HCT116 (cell line): ENCODE measurements at regions not wholly inside any gene's neighbourhood (a gene's known extent, or its start where the extent isn't known, plus 50 kb on each side); places are given as distances from the start of the nearest gene placed in this dataset.

Source experiments
- ATAC-seq: fragments of 200-7000 bp; cut with Tn5 transposase; 2 replicates; pipeline ENCODE4 v1.9.1; 2020; ENCODE audit warnings: mild to moderate bottlenecking, moderate library complexity
- BruUV-seq: library from RNA; stranded (reverse); fragments of 400-500 nt; replicated peaks from 2 replicates; lab custom pipeline; 2021; lab: Mats Ljungman, UMichigan
- CTCF ChIA-PET: fragments of 300-600 bp; sonication (Branson Sonifier 250); formaldehyde crosslinking; loops from one replicate; lab custom pipeline; 2021; ENCODE audit warnings: antibody characterized with exemption; lab: Charles Lee
- POLR2A ChIA-PET: fragments of 300-600, 350-600 bp; sonication (Branson Sonifier 250); formaldehyde crosslinking; loops from one replicate; lab custom pipeline; 2021; ENCODE audit warnings: antibody characterized with exemption; lab: Charles Lee
- RAD21 ChIA-PET, 2 experiments: fragments of 300-600 bp; sonication (Branson Sonifier 250); formaldehyde crosslinking; loops; one replicate each; lab custom pipeline; 2023; ENCODE audit warnings: low total read pairs in 2 of 2; ENCODE audit not compliant: uncharacterized antibody in 2 of 2, unreplicated experiment in 2 of 2, low non-redundant PET in 1 of 2; lab: Charles Lee
- DNase-seq: peaks from one replicate; pipeline ENCODE4 v3.0.0-alpha.2; 2010; ENCODE audit warnings: low read depth, low spot score
- H2AFZ ChIP-seq: fragments of 200-600 bp; shearing (Covaris generic), sonication (generic); 2 replicates; pipeline ENCODE4 v1.6.1; 2017; ENCODE audit warnings: low read depth, mixed run types, mixed read lengths, antibody characterized with exemption, low read length; ENCODE audit not compliant: poor library complexity, severe bottlenecking
- H3K27ac ChIP-seq: 2 replicates; pipeline ENCODE4 v1.5.1; 2012; ENCODE audit warnings: low read depth, low read length
- H3K27me3 ChIP-seq: fragments of 200-600 bp; sonication (generic); 2 replicates; pipeline ENCODE4 v1.6.1; 2016; ENCODE audit warnings: mixed run types, low read length, mixed read lengths; ENCODE audit not compliant: insufficient read depth
- H3K36me3 ChIP-seq, 2 experiments: fragments of 200-500 bp in 1 of 2; fragments of 200-600 bp in 1 of 2; sonication (Bioruptor generic) in 1 of 2; sonication (generic) in 1 of 2; 2 replicates each; pipeline versions ENCODE4 v1.5.1 to v1.6.1; 2014 to 2016; ENCODE audit warnings: low read length in 2 of 2, inconsistent platforms in 1 of 2, mixed read lengths in 1 of 2, mixed run types in 1 of 2; ENCODE audit not compliant: insufficient read depth in 2 of 2, control insufficient read depth in 1 of 2
- H3K4me1 ChIP-seq, 2 experiments: fragments of 200-600 bp in 1 of 2; sonication (generic) in 1 of 2; 2 replicates each; pipeline versions ENCODE4 v1.5.1 to v1.6.1; 2012 to 2017; ENCODE audit warnings: low read length in 2 of 2, inconsistent platforms in 1 of 2, mild to moderate bottlenecking in 1 of 2, mixed read lengths in 1 of 2, mixed run types in 1 of 2, moderate library complexity in 1 of 2; ENCODE audit not compliant: insufficient read depth in 2 of 2, control insufficient read depth in 1 of 2
- H3K4me2 ChIP-seq: fragments of 200-600 bp; sonication (generic); 2 replicates; pipeline ENCODE4 v1.6.1; 2017; ENCODE audit warnings: mixed run types, low read length, mixed read lengths
- H3K4me3 ChIP-seq, 2 experiments: fragments of 200-600 bp in 1 of 2; sonication (generic) in 1 of 2; replicated peaks in 1 of 2; 2 replicates each; pipeline ENCODE4 v1.5.1; 2011 to 2016; ENCODE audit warnings: low read length in 2 of 2, control low read depth in 1 of 2, low read depth in 1 of 2, mild to moderate bottlenecking in 1 of 2, mixed read lengths in 1 of 2, mixed run types in 1 of 2
- H3K79me2 ChIP-seq: fragments of 200-600 bp; sonication (generic); 2 replicates; pipeline ENCODE4 v1.6.1; 2017; ENCODE audit warnings: mild to moderate bottlenecking, mixed run types, low read length, moderate library complexity, mixed read lengths; ENCODE audit not compliant: insufficient read depth
- H3K9ac ChIP-seq: fragments of 200-600 bp; sonication (generic); 2 replicates; pipeline ENCODE4 v1.6.1; 2016; ENCODE audit warnings: low read length, mixed read lengths
- H3K9me2 ChIP-seq: fragments of 200-600 bp; sonication (generic), shearing (Covaris generic); 2 replicates; pipeline ENCODE4 v1.6.1; 2017; ENCODE audit warnings: mixed run types, mild to moderate bottlenecking, moderate library complexity; ENCODE audit not compliant: insufficient read depth
- H3K9me3 ChIP-seq, 2 experiments: fragments of 200-500 bp in 1 of 2; fragments of 200-600 bp in 1 of 2; sonication (Bioruptor generic) in 1 of 2; sonication (generic) in 1 of 2; 2 replicates each; pipeline ENCODE4 v1.6.1; 2014 to 2017; ENCODE audit warnings: low read length in 2 of 2, mixed read lengths in 2 of 2, inconsistent platforms in 1 of 2, low read depth in 1 of 2, mild to moderate bottlenecking in 1 of 2, mixed run types in 1 of 2, moderate library complexity in 1 of 2; ENCODE audit not compliant: control insufficient read depth in 1 of 2, insufficient read depth in 1 of 2
- H4K20me1 ChIP-seq: fragments of 200-600 bp; sonication (generic), shearing (Covaris generic); 2 replicates; pipeline ENCODE4 v1.6.1; 2017; ENCODE audit warnings: mixed run types, mild to moderate bottlenecking, moderate library complexity; ENCODE audit not compliant: insufficient read depth
- ATF3 ChIP-seq: IDR thresholded peaks from 2 replicates; pipeline ENCODE4 v1.6.1; 2012
- EGR1 ChIP-seq: IDR thresholded peaks from 2 replicates; pipeline ENCODE4 v1.6.1; 2012; ENCODE audit warnings: low read depth
- ELF1 ChIP-seq: IDR thresholded peaks from 2 replicates; pipeline ENCODE4 v1.6.1; 2012; ENCODE audit warnings: low read depth, borderline replicate concordance
- EZH2 ChIP-seq: fragments of 200-600 bp; sonication (generic); IDR thresholded peaks from 2 replicates; pipeline ENCODE4 v1.6.1; 2017; ENCODE audit warnings: antibody characterized with exemption, mixed run types
- EZH2phosphoT487 ChIP-seq: fragments of 200-600 bp; IDR thresholded peaks from 2 replicates; pipeline ENCODE4 v1.6.1; 2018; ENCODE audit warnings: antibody characterized with exemption, borderline replicate concordance
- FOSL1 ChIP-seq: IDR thresholded peaks from 2 replicates; pipeline ENCODE4 v1.6.1; 2012; ENCODE audit warnings: low read depth
- MAX ChIP-seq: IDR thresholded peaks from 2 replicates; pipeline ENCODE4 v1.6.1; 2012
- POLR2A ChIP-seq: IDR thresholded peaks from 2 replicates; pipeline ENCODE4 v1.7.0; 2011; ENCODE audit warnings: borderline replicate concordance; ENCODE audit not compliant: insufficient read depth, insufficient read length; ENCODE audit errors: extremely low read depth
- POLR2AphosphoS5 ChIP-seq: IDR thresholded peaks from 2 replicates; pipeline ENCODE4 v1.6.1; 2011; ENCODE audit warnings: mild to moderate bottlenecking, low read depth, low read length, moderate library complexity
- REST ChIP-seq: IDR thresholded peaks from 2 replicates; pipeline ENCODE4 v1.6.1; 2012; ENCODE audit warnings: low read depth
- SIN3A ChIP-seq: IDR thresholded peaks from 2 replicates; pipeline ENCODE4 v1.6.1; 2012; ENCODE audit warnings: low read depth
- SP1 ChIP-seq: IDR thresholded peaks from 2 replicates; pipeline ENCODE4 v1.6.1; 2012; ENCODE audit warnings: low read depth
- TCF7L2 ChIP-seq: IDR thresholded peaks from 2 replicates; pipeline ENCODE4 v1.7.0; 2011; ENCODE audit warnings: borderline replicate concordance, inconsistent platforms; ENCODE audit not compliant: insufficient read depth, insufficient read length; ENCODE audit errors: extremely low read depth
- YY1 ChIP-seq: IDR thresholded peaks from 2 replicates; pipeline ENCODE4 v1.6.1; 2011; ENCODE audit warnings: low read length, low read depth, moderate library complexity, mild to moderate bottlenecking; ENCODE audit not compliant: insufficient replicate concordance; ENCODE audit errors: extremely low read depth
- ZBTB33 ChIP-seq: IDR thresholded peaks from 2 replicates; pipeline ENCODE4 v1.6.1; 2011; ENCODE audit warnings: mild to moderate bottlenecking, low read length, moderate library complexity; ENCODE audit not compliant: insufficient replicate concordance; ENCODE audit errors: extremely low read depth
- ZNF274 ChIP-seq: fragments of 200-500 bp; sonication (Bioruptor generic); IDR thresholded peaks from 2 replicates; pipeline ENCODE4 v1.6.1; 2014; ENCODE audit warnings: mild to moderate bottlenecking, low read depth, low read length, inconsistent platforms
- intact Hi-C: fragments of 100-400 bp; cut with micrococcal nuclease; formaldehyde crosslinking; loops from 2 replicates; pipeline ENCODE4 v1.10.0; 2022

- DNase-seq, result no peak
- Histone ChIP-seq H3K9ac (no peak overlapping the region), H4K20me1 (no peaks in the 10 kb centered on the region; the same call in 1 of the 2 replicates), H3K27me3 (no peaks in the 10 kb centered on the region), H3K9me2 (no peaks in the 10 kb centered on the region), H3K36me3 (no peaks in the 10 kb centered on the region), H3K4me3 (no peak overlapping the region), H2AFZ (no peak overlapping the region), H3K4me2 (no peak overlapping the region), H3K79me2 (no peaks in the 10 kb centered on the region), H3K27ac (no peak overlapping the region), H3K9me3 (no peaks in the 10 kb centered on the region), H3K4me1 (no peaks in the 10 kb centered on the region)
- ATAC-seq, result no peak
- TF ChIP-seq TCF7L2 (no peak), REST (no peak), SP1 (no peak), FOSL1 (no peak), MAX (no peak), ZNF274 (no peak), ZBTB33 (no peak), EGR1 (no peak), YY1 (no peak), SIN3A (no peak), ELF1 (no peak), EZH2 (no peak), POLR2A (no peak), POLR2AphosphoS5 (no peak), EZH2phosphoT487 (no peak), ATF3 (no peak)
- intact Hi-C loops, result no loop called here
- ChIA-PET CTCF (no interaction called here), RAD21 (no interaction called here), POLR2A (no interaction called here)
- BruUV-seq, result no TSS peak
Observed at GRCh38 chr13:78836238-78836784, 177.4 kb upstream of the OBI1 start.
